ENCODE measurements at regions not wholly inside any gene's neighbourhood (a gene's known extent, or its start where the extent isn't known, plus 50 kb on each side); places are given as distances from the start of the nearest gene placed in this dataset.

DNA sequence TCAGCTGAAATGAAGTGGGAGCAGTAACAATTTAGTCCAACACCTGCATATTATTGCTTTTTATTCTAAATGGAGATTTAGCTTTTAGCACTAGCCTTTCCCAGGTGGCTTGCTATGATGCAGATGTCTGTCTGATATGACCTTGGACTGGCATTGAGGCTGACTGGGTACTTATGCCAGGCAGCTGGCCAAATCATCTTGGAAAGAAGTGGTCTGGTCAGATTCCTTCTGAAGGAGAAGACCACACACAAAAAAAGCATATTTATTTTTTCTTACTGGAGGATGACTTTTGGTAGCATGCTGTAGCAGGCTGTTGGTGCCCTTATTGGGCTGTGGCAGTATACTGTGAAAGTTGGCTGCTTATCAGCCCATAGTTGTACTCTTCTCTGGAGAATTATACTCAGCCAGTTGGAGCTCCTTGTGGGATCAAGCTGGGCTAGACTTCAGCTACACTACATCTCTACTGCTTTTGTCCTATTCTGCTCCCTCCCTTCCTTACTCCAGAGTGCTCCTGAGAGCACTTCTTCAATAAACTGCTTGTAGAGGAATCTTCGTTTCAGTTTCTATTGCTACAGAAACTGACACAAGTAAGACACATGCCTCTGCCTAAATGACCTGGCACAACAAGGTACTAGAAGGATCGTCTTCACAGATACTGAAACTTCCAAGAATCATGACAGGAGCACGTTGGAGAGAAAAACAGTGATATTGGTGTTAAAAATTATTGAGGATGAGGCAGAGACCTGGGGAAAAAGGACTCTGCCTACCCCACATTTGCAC lies 196.8 kb upstream of the RPS6KA3 start:
- no peak for DNase-seq

DNA sequence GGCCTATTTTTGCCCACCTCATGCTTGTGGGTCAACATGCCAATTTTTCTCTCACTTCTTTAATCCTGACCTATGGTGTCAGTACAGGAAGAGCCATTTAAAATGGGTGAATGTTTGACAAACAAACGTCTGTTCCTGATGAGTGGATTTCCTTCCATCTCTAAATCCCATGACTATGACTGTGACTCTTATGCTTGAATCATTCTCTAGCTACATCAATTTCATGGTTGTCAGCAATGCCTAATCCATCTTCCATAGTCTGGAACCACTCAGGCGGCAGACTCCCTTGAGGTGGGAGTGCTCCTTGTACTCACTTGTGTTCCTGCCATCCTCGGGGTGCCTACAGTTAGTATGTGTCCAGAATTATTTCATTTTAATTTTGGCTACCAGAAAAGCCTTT lies 194.9 kb upstream of the RPS6KA3 start:
- peak in 1 of 2 donors; percentile 7 for DNase-seq

- DNase-seq: no peak
These were observed 194.3 kb upstream of the RPS6KA3 start for GRCh38 chrX:20461002-20461401.

GRCh38 chrX:20459410-20460350 lies 193.0 kb upstream of the RPS6KA3 start:
- no peak for DNase-seq

DNA sequence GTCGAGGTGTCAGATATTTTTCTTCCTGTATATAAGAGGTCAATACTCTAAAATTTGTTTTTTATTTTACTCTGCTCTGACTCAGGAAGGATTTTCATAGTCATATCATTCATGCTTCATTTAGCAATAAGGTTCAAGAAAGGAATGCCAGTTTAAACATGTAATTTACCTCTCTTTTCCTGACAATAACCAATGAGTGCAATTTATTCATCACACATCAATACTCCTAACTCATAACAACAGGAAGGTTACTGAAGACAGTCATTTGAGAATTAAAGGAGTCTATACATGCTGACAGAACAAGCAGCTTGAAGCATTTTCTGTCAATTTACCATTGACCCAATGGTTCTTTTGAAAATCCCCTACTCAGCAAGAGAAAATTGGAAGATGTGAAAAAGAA lies 190.3 kb upstream of the RPS6KA3 start:
- no peak for DNase-seq

DNA sequence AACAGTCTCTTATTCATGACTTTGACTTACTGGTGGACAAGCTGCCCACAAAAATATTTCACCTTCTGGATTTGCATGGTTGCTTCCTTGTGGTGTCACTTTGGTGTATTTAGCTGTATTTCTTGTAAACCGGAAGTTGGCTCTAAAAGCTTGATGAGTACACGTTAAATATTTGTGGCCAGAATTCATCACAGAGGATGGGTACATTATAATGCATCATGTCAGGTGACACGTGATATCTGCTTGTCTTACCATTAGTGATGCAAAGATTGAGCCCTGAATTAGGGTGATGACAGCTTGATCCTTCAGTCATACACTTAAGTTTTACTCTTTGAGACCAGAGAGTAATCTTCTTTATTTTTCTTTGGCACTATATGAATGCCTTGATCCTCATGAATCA lies 188.3 kb upstream of the RPS6KA3 start:
- DNase-seq: no peak

- DNase-seq: no peak
These were observed 187.4 kb upstream of the RPS6KA3 start for GRCh38 chrX:20454117-20454516.

- no peak for DNase-seq
These were observed 185.8 kb upstream of the RPS6KA3 start for GRCh38 chrX:20452487-20452886.

DNA sequence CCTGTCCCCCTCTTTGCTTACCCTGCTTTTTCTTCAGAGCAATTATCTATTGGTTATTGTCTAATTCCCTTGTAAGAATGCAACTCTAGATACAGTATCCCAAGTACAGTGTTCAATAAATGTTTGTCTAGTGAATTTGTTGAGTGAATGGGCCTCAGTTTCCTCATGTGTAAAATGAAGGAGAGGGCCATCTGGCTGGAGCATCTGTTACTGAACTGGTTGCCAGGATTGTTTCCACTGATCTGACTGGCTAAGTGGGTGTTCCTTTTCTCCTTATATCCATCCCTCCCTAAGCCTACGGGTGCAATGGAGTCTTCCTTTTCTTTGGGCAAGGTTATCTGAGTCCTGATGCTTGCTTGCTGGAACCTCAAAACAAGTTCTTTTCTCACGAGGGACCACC lies 185.2 kb upstream of the RPS6KA3 start:
- no peak for DNase-seq

- DNase-seq: no peak
These were observed 178.4 kb upstream of the RPS6KA3 start for GRCh38 chrX:20445109-20445508.

- peak; percentile 79 to 82 for DNase-seq
These were observed 175.9 kb upstream of the RPS6KA3 start for GRCh38 chrX:20442597-20442996.

DNA sequence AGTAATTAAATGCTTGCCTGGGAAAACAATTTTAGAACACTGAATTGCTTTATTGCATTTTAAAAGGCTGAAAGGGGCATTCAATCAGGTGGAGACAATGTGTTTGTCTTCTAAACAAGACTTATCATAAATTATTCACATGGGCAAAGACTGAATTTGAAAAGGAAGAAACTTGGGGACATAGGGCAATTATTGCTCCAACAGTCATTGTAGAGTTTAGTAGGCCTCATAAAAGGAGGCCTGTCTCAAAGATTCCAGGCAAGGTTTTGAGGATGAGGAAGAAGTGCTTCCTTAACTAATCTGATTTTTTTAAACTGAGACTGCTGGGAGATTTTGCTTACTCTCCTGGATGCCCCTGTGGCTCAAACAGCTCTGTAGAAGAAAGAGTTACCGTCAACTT lies 174.4 kb upstream of the RPS6KA3 start:
- no peak for DNase-seq

GRCh38 chrX:20438871-20439526 lies 172.3 kb upstream of the RPS6KA3 start:
- no peak for DNase-seq

DNA sequence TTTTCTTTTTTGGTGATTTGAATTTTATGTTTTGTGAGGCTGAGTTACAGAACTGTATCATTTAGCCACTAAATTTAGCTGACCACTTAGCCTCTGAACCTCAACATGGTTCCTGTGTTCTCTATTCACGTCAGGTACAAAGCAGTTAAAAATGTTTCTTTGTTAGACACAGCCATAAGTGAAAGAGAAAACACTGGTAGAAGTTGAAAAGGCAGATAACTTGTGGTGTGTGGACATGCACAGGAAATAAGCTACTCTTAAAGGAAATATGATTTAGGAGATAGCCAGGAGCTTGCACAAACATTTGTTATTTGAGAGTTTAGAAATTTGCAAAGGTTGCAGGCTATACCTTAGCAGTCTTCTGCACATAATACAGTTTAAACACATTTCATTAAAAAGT lies 171.0 kb upstream of the RPS6KA3 start:
- DNase-seq: no peak

DNA sequence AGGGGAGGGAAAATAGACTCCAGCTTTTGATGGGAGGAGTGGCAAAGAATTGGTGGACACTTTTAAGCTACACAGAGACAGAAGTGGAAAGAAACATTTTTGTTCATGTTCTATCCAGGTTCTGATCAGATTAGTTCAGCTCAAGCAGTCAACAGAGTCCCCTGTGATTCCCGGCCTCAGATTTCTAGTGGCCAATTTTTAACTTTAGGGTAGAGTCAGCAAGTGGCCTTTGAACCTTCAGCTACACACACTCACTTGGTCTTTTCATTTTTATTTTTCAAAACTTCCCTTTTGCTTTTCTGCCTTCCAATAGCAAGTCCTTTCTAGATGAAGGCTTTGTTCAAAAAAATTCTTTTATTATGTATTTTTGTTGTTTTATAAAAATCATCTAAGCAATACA lies 169.2 kb upstream of the RPS6KA3 start:
- no peak for DNase-seq

DNA sequence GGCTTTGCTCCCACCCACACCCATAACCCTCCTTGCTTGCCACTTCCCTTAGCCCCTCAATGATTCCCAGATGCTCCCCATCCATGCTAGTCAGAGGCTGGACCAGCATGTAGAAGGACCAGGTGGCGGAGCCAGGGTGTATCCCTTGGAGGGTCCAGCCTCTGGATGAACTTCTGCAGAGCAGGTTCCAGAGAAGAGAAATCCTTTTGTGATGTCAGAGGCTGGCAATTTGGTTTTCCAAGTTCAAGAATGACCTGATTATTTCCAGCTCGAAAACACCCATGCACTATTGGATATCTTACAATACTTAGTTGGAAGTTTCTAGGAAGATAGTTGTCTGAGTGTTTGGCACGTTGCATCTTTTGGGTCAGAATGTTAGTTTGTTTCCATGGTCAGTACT lies 168.3 kb upstream of the RPS6KA3 start:
- no peak for DNase-seq

GRCh38 chrX:20433388-20433775 lies 166.7 kb upstream of the RPS6KA3 start:
- DNase-seq: no peak

- peak; percentile 23 to 40 for DNase-seq
These were observed 166.2 kb upstream of the RPS6KA3 start for GRCh38 chrX:20432746-20433387.

- no peak for DNase-seq
These were observed 165.3 kb upstream of the RPS6KA3 start for GRCh38 chrX:20432048-20432447.

DNA sequence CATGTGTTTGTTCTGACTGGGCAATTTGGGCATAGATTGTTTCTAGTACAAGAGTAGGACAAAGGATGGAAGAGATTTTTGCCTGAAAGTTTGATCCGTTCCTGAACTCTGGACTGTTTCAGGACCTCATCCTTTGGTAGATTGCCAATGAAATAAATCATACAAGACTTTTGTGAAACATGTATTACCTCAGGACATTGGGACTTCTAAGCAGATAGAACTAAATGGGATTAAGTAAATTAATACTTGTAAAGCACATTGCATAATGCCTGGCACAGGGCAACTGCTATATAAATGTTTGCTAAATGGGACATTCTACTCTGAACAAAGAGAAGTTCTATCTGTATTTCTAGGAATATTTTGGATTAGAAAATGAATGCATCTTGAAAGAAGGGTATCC lies 164.8 kb upstream of the RPS6KA3 start:
- no peak for DNase-seq

GRCh38 chrX:20427173-20427770 lies 160.6 kb upstream of the RPS6KA3 start:
- no peak for DNase-seq

DNA sequence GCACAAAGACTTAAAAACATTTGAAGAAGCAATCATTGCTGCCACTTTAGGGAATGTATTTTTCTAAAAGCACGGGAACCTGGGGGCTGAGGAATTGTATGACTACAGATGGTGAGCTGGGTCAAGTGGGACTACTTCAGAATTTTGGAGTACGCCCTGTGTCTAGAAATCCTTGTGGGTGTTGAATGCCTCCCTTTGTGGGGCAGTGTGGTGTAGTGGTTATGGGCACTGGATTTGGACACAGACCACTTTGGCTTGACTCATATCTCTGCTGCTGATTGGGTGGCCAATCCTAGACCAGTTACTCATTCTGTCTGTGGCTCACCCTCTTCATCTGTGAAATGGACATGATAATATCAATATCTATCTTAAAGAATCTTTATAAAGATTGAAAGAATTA lies 155.0 kb upstream of the RPS6KA3 start:
- no peak for DNase-seq

Data from inflammatory macrophage (primary cell).